DMS 273 (cell line): ENCODE measurements at regions not wholly inside any gene's neighbourhood (a gene's known extent, or its start where the extent isn't known, plus 50 kb on each side); places are given as distances from the start of the nearest gene placed in this dataset.

ENCODE experiments used
- DNase-seq: peaks from one replicate; lab custom pipeline; 2025; ENCODE audit not compliant: unreplicated experiment; lab: John Stamatoyannopoulos, UW

- no peak for DNase-seq
Observed at GRCh38 chrX:58051346-58051745, 141.1 kb upstream of the ZXDA start.

DNA sequence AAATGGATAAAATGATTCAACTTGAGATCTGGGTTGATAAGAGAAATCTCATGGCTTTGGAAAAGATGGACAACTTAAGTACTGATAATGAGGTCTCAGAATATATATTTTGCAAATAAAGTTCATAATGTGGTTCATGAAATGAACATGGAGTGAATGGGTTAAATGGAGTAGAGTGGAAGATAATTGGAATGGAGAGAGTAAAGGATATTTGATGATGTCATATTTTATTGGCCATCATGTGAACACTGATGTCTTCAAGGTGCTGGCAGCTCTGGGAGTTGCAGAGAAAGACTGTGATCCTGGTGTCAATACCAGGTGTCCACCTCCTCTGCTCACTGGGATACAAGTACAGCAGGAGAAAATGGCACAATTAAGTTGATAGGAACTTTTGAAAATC is 133.9 kb upstream of the ZXDA start:
- DNase-seq, result no peak

- DNase-seq, result peak; percentile 74
Observed at GRCh38 chrX:58025979-58026378, 115.7 kb upstream of the ZXDA start.

DNA sequence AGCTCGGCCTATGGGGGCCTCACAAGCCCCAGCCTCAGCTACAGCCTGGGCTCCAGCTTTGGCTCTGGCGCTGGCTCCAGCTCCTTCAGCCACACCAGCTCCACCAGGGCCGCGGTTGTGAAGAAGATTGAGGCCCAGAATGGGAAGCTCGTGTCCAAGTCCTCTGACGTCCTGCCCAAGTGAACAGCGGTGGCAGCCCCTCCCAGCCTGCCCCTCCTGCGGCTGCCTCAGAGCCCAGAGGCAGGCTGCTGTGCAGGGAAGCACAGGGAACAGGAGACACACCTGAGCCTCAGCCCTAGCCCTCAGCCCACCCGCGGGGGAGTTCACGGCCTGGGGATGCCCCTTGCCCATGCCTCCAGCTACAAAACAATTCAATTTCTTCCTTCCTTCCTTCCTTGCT is 75.7 kb upstream of the ZXDA start:
- DNase-seq, result no peak

GRCh38 chrX:57984620-57985019 is 74.4 kb upstream of the ZXDA start:
- no peak for DNase-seq

GRCh38 chrX:57977992-57978391 is 67.7 kb upstream of the ZXDA start:
- peak; percentile 42 for DNase-seq

- DNase-seq, result peak; percentile 15
Observed at GRCh38 chrX:57964975-57965374, 54.7 kb upstream of the ZXDA start.
